ENCODE measurements at regions not wholly inside any gene's neighbourhood (a gene's known extent, or its start where the extent isn't known, plus 50 kb on each side); places are given as distances from the start of the nearest gene placed in this dataset.
A peak's percentile ranks its signal among the peaks of the same experiment; 100 is the strongest.
"Not testable (repeated sequence)": the region's sequence is repeated elsewhere in the genome, so short reads cannot be mapped to it uniquely, and the experiment has no call there.

DNA sequence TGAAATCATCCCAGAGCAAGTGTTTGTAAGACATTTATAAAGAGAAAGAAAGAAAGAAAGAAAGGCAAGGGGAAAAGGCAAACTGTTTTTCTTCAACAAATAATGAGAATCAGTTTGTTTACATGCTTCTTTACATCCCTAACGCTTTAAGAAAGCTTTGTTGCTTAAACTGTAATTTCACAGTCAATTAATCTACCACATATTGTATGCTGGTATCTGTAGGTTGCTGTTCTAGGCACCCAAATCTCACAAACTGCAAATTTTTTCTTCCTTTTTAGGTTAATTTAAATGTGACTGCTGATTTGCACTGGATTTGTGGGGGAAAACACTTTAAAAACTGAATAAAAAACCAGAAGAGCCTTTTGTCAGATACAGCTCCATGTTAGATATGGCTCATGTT is 384.2 kb downstream of the ATP23 start:
- no peaks in the 10 kb centered on the region for H3K36me3 Mint-ChIP-seq (ENCODE audit: insufficient read depth, unreplicated experiment)
- H3K27me3 Mint-ChIP-seq (ENCODE audit: insufficient read depth, unreplicated experiment), result no peaks in the 10 kb centered on the region
- DNase-seq (ENCODE audit: unreplicated experiment), result no peak
- BruUV-seq (replicated peaks), result no TSS peak
- H3K4me3 Mint-ChIP-seq (ENCODE audit: unreplicated experiment), result no peak overlapping the region
- H3K9me3 Mint-ChIP-seq (ENCODE audit: unreplicated experiment), result no peaks in the 10 kb centered on the region
- POLR2A ChIA-PET, result no interaction called here
- H3K27ac Mint-ChIP-seq (ENCODE audit: low read depth, unreplicated experiment), result no peak overlapping the region
- TF ChIP-seq, protein P1, sequence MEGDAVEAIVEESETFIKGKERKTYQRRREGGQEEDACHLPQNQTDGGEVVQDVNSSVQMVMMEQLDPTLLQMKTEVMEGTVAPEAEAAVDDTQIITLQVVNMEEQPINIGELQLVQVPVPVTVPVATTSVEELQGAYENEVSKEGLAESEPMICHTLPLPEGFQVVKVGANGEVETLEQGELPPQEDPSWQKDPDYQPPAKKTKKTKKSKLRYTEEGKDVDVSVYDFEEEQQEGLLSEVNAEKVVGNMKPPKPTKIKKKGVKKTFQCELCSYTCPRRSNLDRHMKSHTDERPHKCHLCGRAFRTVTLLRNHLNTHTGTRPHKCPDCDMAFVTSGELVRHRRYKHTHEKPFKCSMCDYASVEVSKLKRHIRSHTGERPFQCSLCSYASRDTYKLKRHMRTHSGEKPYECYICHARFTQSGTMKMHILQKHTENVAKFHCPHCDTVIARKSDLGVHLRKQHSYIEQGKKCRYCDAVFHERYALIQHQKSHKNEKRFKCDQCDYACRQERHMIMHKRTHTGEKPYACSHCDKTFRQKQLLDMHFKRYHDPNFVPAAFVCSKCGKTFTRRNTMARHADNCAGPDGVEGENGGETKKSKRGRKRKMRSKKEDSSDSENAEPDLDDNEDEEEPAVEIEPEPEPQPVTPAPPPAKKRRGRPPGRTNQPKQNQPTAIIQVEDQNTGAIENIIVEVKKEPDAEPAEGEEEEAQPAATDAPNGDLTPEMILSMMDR (IDR thresholded peaks at IDR 0.05; ENCODE audit: unreplicated experiment), result no peak
- intact Hi-C loops (cut with micrococcal nuclease), result no loop called here
- H3K4me1 Mint-ChIP-seq (ENCODE audit: insufficient read depth, unreplicated experiment), result no peaks in the 10 kb centered on the region
- CTCF ChIA-PET, result interaction anchor here (0.6 to 1.0 kb wide), 3 partner anchors 22 to 92 kb away, joined by 3 to 4 read pairs (median 3); no protein-coding TSS in a partner anchor

DNA sequence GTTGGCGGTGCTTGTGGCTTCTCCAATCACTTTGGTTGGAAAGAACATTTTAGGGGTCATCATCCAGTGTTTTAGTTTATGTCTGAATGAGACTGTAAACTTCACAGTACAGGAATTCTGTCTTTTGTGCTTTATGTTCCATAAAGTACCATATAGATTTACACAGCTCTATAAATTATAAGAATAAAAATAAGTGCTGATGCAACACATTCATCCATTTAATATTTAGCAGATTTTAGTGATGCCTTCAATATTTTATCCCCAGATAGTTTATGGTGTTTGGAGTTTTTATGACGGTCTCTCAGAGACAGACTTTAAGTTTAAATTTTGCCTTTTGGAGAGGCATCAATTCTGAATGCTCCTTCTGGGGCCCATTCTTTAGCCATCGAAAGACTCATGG is 385.2 kb downstream of the ATP23 start:
- no peaks in the 10 kb centered on the region for H3K9me3 Mint-ChIP-seq (ENCODE audit: unreplicated experiment)
- TF ChIP-seq, protein P1 (IDR thresholded peaks at IDR 0.05; ENCODE audit: unreplicated experiment), result no peak
- intact Hi-C loops (cut with micrococcal nuclease), result no loop called here
- no peaks in the 10 kb centered on the region for H3K4me1 Mint-ChIP-seq (ENCODE audit: insufficient read depth, unreplicated experiment)
- no peaks in the 10 kb centered on the region for H3K27me3 Mint-ChIP-seq (ENCODE audit: insufficient read depth, unreplicated experiment)
- no peak overlapping the region for H3K27ac Mint-ChIP-seq (ENCODE audit: low read depth, unreplicated experiment)
- no peak overlapping the region for H3K4me3 Mint-ChIP-seq (ENCODE audit: unreplicated experiment)
- no peaks in the 10 kb centered on the region for H3K36me3 Mint-ChIP-seq (ENCODE audit: insufficient read depth, unreplicated experiment)
- ChIA-PET CTCF (no interaction called here), POLR2A (no interaction called here)
- BruUV-seq (replicated peaks), result no TSS peak
- DNase-seq (ENCODE audit: unreplicated experiment), result no peak

DNA sequence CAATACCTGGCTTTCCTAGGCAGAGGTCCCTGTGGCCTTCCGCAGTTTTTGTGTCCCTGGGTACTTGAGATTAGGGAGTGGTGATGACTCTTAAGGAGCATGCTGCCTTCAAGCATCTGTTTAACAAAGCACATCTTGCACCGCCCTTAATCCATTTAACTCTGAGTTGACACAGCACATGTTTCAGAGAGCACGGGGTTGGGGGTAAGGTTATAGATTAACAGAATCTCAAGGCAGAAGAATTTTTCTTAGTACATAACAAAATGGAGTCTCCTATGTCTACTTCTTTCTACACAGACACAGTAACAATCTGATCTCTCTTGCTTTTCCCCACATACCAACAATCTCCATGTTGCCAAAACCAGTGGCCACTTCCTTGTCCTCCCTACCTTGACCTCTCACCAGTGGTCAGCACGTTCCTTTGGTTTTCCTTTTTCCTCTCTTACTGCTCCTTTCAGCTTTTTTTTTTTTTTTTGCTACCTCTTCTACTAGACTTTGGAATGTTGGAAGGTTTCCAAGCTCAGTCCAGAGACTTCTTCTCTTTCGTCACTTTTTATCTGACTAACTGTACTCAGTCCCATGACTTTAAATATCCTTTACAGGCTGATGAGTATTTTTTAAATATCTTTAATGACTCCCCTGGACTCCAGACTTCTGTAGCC is 395.3 kb downstream of the ATP23 start:
- H3K4me3 Mint-ChIP-seq (ENCODE audit: unreplicated experiment); H3K36me3 Mint-ChIP-seq (ENCODE audit: insufficient read depth, unreplicated experiment); H3K27me3 Mint-ChIP-seq (ENCODE audit: insufficient read depth, unreplicated experiment); BruUV-seq (replicated peaks); H3K9me3 Mint-ChIP-seq (ENCODE audit: unreplicated experiment); intact Hi-C loops (cut with micrococcal nuclease): not testable (repeated sequence)
- CTCF ChIA-PET, result interaction anchor here (0.6 to 0.9 kb wide), 7 partner anchors 10 to 748 kb away, joined by 3 to 4 read pairs (median 3); partner anchors contain the start of gene LRIG3
- peak; percentile 84 for DNase-seq (ENCODE audit: unreplicated experiment)
- POLR2A ChIA-PET, result interaction anchor here (0.6 to 1.2 kb wide), 6 partner anchors 15 to 580 kb away, joined by 3 to 7 read pairs (median 4); no protein-coding TSS in a partner anchor
- Mint-ChIP-seq H3K4me1 (ENCODE audit: insufficient read depth, unreplicated experiment) (peaks cover 12% of the 10 kb centered on the region), H3K27ac (ENCODE audit: low read depth, unreplicated experiment) (peak overlapping the region; percentile 0)

DNA sequence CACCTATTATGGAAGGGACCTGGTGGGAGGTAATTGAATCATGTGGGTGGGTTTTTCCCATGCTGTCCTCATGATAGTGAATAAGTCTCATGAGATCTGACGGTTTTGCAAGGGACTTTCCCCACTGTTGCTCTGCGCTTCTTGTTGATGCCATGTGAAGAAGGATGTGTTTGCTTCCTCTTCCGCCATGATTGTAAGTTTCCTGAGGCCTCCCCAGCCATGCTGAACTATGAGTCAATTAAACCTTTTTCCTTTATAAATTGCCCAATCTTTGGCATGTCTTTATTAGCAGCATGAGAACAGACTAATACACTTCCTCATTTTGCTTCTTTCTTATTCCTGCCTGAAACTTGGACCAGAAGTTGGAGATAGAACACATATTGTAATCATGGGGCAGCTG is 396.2 kb downstream of the ATP23 start:
- peak overlapping the region; percentile 0 for H3K27ac Mint-ChIP-seq (ENCODE audit: low read depth, unreplicated experiment)
- H3K9me3 Mint-ChIP-seq (ENCODE audit: unreplicated experiment); intact Hi-C loops (cut with micrococcal nuclease); H3K36me3 Mint-ChIP-seq (ENCODE audit: insufficient read depth, unreplicated experiment); H3K27me3 Mint-ChIP-seq (ENCODE audit: insufficient read depth, unreplicated experiment); H3K4me3 Mint-ChIP-seq (ENCODE audit: unreplicated experiment); BruUV-seq (replicated peaks); DNase-seq (ENCODE audit: unreplicated experiment): not testable (repeated sequence)
- H3K4me1 Mint-ChIP-seq (ENCODE audit: insufficient read depth, unreplicated experiment), result peaks cover 12% of the 10 kb centered on the region
- POLR2A ChIA-PET, result interaction anchor here (0.6 to 1.2 kb wide), 5 partner anchors 14 to 579 kb away, joined by 3 to 4 read pairs (median 3); no protein-coding TSS in a partner anchor
- CTCF ChIA-PET, result interaction anchor here (0.6 to 0.9 kb wide), 7 partner anchors 9 to 747 kb away, joined by 3 to 4 read pairs (median 3); no protein-coding TSS in a partner anchor

DNA sequence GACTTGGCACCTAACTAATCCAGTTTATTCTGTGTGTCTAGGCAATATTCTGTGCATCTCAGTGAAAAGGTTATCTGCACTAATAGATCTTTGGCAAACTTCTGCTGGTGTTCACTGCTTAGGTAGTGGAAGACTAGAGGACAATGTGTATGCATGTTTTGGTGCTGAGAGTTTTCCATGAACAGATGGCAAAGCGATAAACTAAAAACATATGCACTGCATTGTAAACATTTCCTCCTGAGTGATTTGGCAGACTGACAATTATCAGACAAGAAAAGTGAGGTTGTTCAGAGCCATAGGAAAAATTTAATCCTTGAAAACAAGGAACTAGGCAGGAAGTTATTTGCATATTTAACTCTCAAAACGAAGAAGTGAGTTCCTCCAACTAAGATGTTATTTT is 400.4 kb downstream of the ATP23 start:
- Mint-ChIP-seq H3K27ac (ENCODE audit: low read depth, unreplicated experiment) (no peak overlapping the region), H3K4me1 (ENCODE audit: insufficient read depth, unreplicated experiment) (peaks cover 9% of the 10 kb centered on the region)
- POLR2A ChIA-PET, result no interaction called here

More for the DNA sequence above, 400.4 kb downstream of the ATP23 start:
- CTCF ChIA-PET, result interaction anchor here (0.7 to 1.5 kb wide), 3 partner anchors 236 to 809 kb away, joined by 5 to 8 read pairs (median 6); no protein-coding TSS in a partner anchor
- no TSS peak for BruUV-seq (replicated peaks)
- no peaks in the 10 kb centered on the region for H3K36me3 Mint-ChIP-seq (ENCODE audit: insufficient read depth, unreplicated experiment)
- TF ChIP-seq, protein P1 (IDR thresholded peaks at IDR 0.05; ENCODE audit: unreplicated experiment), result no peak
- no peak for DNase-seq (ENCODE audit: unreplicated experiment)
- no peaks in the 10 kb centered on the region for H3K9me3 Mint-ChIP-seq (ENCODE audit: unreplicated experiment)
- no peak overlapping the region for H3K4me3 Mint-ChIP-seq (ENCODE audit: unreplicated experiment)
- intact Hi-C loops (cut with micrococcal nuclease), result no loop called here
- no peaks in the 10 kb centered on the region for H3K27me3 Mint-ChIP-seq (ENCODE audit: insufficient read depth, unreplicated experiment)

All from MCF 10A (cell line).